ENCODE measurements at regions not wholly inside any gene's neighbourhood (a gene's known extent, or its start where the extent isn't known, plus 50 kb on each side); places are given as distances from the start of the nearest gene placed in this dataset.

DNA sequence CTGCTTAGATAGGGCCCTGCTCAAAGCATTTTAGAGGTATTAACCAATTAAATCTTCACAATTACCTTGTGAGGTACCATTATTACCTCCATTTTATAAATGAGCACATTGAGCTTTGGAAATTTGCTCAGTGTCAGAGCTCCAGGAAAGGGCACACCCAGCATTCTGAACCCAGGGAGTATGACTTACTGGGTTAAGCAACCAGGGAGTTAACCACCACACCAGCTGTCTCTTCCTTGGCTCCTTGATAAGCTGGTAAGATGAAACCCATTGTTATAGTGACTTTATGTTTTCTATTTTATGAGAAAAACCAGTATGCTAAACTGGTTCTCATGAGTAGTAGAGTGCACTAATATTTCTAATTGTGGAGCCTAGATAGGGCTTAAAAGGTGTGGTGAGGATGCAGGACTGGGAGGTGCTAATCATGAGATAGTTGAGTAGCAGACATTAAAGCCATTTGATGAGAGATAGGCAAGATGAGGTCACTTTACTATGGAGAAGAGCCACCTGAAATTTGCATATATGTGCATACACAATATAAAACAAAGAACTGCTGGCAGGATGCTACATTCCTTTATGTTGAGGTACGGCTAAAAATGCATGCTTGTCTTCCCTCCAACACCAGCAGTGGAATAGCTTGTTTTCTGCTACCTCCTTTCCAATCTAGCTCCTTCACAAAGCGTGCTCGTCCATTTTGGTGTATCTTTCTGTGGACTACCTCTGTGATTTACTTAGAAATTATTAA lies 556.1 kb downstream of the SPRY1 start:
- DNase-seq: no peak

DNA sequence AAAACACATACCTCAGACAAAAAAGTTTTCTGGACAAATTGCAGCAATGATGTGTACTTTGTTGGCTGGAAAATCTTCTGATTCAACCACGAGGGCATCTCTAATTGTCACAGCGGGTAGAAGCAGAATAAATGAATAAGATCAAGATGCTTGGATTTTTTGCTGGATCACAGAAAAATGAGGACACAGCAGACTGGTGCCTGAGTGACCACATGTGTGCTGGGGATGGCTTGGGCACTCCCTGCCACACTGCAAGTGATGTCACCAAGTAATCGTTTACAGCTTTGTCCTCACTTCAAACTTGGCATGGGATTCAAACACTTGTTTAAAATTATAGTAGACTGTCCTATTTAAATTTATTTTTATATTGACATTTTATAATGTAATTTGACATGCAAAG lies 557.0 kb downstream of the SPRY1 start:
- intact Hi-C loops (cut with DNase I): no loop called here
- DNase-seq: no peak

More for the DNA sequence above, 556.1 kb downstream of the SPRY1 start:
- intact Hi-C loops (cut with DNase I): no loop called here

DNA sequence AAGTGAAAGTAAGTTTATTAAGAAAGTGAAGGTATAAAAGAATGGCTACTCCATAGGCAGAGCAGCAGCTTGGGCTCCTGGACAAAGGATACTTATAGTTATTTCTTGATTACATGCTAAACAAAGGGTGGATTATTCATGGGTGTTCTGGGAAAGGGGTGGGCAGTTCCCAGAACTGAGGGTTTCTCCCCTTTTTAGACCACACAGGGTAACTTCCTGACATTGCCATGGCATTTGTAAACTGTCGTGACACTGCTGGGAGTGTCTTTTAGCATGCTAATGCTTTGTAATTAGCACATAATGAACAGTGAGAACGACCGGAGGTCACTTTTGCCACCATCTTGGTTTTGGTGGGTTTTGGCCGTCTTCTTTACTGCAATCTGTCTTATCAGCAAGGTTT lies 557.6 kb downstream of the SPRY1 start:
- no peak for DNase-seq
- intact Hi-C loops (cut with DNase I): no loop called here

DNA sequence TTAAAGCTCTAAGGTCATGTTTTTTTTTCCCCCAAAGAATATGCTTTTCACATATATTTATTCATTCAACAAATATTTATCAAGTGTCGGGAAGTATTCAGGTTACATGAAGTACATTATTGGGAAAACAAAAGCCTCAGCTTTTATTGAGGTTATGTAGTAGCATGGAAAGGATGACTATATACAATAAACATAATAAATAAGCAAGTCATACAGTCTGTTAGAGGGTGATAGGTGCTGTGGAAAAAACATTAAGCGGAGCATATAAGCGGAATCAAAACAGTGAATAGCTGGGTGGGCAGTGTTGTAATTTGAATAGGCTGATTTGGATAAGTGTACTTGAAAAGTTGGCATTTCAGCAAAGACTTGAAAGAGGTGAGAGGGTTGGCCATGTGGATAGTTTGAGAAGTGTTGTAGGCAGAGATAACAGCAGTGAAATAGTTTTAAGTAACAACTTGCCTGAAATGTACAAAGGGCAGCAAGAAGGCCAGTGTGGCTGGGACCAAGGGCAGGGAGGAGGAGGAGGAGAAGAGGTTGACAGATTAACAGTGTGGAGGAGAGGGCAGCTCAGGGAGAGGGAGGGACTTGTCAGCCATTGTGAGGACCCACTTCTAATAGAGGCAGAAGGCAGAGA lies 558.7 kb downstream of the SPRY1 start:
- no peak for DNase-seq
- intact Hi-C loops (cut with DNase I): no loop called here

DNA sequence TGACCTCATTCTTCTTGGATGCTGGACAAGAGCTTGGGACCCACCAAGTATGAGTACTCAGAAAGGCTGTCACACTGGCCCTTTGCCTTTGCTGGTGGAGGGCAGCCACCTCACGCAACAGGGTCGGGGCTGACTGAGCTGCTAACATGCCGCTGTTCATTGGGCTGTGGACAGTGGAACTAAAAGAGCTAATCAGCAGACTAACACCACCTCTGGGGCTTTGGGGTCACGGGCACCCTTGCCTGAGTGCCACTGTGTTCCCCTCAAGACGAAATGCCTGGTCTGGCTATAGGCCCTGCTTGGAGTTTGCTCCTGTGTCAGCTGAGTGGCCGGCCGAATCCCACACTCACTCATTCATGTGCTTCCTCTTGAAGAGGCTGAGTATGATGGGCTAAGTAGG lies 559.6 kb downstream of the SPRY1 start:
- DNase-seq: peak in 1 of 10 donors; percentile 72

DNA sequence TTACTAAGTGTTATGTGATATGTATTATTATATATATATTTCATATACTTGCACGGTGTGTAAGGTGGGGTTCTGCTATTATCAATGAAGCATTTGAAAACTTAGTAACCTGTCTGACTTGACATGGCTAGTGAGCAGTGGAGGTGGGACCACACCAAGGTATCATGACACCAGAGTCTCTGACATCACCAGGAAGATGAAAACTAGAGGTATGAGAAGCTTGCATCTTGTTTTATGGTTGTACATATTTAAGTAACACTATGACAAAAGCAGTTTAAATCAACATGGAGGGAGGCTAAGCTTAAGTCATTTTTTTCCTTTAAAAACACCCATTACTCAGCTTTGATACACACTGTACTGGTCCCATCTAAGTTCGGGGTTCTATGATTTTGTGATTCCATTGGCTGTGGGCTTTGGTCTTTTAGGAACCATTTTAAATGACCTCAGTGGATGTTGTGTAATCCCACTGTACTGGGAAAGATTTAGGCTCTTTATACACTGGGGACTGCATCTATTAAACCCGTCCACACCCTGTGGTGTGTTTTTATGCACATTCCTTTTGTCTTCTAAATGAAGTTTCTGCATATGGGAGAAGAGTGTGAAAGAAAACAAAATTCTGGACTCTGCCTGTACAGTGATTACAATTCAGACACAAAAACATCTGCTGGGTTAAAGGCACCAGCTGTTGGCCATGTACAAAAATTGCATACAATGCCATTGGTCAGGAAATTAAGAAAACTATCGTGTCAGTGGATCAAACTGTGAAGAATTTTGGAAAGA lies 570.6 kb downstream of the SPRY1 start:
- no peak for DNase-seq
- intact Hi-C loops (cut with DNase I): no loop called here

More for the DNA sequence above, 559.6 kb downstream of the SPRY1 start:
- intact Hi-C loops (cut with DNase I): no loop called here

DNA sequence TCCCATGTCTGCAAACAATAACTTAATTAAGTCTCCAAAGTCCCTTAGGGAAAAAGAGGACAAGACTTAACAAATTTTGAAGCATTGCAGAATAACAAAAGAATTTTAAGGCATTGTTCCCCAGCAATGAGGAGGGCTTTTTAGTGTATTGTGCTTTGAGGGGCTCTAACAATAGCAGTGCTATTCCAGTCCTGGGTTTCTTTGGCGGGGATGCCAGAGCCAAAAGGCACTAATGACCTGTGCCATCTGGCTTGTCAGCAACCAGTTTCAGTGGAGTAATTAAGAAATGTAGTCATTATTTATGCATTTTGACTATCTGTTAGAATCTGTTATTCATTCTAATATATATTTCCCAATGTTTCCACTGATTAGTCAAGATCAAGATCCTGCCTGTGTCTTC lies 575.4 kb downstream of the SPRY1 start:
- no peak for DNase-seq

DNA sequence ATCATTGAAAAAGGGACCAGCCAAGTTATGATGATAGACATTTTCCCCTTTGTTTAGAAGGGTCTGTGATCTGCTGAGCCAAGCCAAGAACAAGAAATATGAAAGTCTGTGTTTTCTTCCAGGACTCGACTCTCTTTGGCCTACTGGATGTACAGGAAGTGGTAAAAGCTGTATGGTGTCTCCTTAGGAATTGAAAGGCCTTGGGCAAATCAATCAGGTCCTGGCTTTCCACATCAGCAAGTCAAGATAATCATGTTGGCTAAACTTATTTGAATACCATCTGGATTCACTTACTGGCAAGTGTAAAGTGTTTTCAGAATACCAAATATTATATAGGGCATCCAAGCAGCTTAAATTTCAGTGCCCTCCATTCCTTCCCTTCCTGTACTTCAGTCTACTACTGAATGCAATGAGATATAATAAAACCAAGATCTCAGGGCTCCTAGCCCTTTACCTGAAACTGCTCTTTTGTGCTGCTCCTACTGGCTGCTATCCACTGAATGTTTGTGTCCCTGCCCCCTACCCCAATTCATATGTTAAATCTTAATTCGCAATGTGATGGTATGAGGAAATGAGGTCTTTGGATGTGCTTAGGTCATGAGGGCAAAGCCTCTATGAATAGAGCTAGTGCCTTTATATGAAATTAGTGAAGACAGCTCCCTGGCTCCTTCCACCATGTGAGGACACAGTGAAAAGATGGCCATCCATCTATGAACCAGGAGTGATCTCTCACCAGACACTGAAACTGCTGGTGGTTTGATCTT lies 578.0 kb downstream of the SPRY1 start:
- no peak for DNase-seq
- intact Hi-C loops (cut with DNase I): no loop called here

More for the DNA sequence above, 575.4 kb downstream of the SPRY1 start:
- intact Hi-C loops (cut with DNase I): no loop called here

DNA sequence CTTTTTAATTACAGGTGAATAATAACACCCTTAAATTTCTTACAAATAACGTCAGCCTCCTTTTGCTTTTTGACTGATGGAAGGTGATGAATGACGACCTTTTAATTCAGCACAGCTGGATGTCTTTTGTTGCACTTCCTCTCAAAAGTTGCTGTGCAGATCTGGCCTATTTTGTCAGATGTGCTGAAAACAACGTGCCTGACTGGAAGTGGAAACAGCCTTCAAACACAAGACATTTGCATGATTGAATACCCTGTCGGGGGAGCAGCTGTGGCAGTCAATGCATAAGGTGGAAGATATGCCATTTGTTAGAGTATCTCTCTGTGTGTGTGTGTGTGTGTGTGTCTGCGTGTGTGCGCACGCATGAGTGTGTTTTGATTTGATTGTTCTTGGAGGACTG lies 579.7 kb downstream of the SPRY1 start:
- intact Hi-C loops (cut with DNase I): no loop called here
- no peak for DNase-seq

DNA sequence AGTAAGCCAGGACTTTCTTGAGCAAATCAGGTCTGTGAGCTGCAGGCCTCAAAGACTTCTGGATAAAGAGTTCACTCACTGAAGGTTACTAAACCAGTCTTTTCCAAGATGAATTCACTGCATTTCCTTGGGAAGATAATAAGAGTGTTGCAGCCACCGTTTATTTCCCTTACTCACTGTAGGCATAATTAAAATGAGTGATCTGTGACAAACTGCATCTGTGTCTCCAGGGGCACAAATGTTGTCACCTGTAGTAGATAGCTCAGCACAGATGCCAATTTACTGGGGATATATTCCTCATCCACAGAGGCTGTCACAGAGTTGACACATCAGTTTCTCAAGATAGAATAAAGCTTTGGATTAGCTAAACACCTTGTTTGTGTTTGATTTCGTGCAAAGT lies 580.2 kb downstream of the SPRY1 start:
- intact Hi-C loops (cut with DNase I): no loop called here
- no peak for DNase-seq

DNA sequence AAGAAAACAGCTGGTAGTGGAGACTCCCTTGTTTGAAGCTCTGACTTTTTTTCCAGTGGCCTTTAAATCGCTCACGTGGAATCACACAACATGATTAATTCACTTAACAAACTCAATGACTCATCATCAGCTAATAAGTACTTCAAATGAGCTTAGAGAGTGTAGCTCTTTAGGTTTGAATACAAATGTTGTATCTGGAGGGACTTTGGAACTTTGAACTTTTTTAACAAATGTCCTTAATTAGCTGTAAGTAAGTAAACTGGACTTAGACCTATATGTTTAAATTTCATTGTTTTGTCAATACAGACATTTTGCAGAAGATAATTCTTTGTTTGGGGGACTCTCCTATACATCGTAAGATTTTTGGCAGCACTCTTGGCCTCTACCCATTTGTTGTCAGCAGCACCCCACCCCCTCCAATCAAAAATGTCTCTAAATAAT lies 581.1 kb downstream of the SPRY1 start:
- DNase-seq: no peak
- intact Hi-C loops (cut with DNase I): no loop called here

DNA sequence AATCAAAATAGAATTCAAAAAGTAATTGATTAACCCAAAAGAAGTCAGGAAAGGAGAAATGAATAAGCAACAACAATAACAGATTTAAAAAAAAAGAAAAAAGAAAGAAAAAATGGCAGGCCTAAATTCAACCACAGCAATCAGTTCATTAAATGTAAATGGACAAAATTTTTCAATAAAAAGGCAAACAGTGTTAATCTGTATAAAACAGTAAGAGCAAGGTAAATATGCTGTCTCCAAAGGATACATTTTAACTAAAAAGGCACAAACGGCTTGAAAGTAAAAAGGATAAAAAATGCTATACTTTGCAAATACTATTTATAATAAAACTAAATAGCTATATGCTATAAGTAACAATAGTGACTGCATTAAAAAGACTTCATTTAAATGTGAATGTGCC lies 582.0 kb downstream of the SPRY1 start:
- intact Hi-C loops (cut with DNase I): no loop called here
- DNase-seq: no peak

DNA sequence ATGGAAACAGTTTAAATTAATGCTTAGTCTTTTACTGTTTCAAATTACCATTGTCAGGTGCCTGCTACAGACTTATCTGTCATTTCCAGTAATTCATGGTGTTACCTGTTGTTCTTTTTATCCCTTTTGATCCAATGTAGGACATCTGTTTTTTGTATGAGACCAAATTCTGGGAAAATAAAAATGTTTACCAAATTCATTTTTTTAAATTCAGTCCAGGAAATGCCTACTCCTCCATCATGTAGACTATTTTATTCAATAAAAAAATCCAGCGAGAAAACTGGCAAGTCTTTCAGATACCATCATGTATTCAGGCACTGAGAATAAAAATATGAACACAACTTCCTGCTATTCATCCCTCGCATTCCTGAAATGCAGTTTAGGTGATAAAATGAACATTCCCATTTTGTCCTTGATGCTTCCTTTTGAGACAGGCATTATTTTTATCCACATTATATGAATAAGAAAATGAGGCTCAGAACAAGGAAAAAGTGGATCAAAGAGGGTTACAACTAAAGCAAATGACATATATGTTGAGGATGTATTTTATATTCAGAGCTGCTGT lies 584.2 kb downstream of the SPRY1 start:
- DNase-seq: no peak
- intact Hi-C loops (cut with DNase I): no loop called here

DNA sequence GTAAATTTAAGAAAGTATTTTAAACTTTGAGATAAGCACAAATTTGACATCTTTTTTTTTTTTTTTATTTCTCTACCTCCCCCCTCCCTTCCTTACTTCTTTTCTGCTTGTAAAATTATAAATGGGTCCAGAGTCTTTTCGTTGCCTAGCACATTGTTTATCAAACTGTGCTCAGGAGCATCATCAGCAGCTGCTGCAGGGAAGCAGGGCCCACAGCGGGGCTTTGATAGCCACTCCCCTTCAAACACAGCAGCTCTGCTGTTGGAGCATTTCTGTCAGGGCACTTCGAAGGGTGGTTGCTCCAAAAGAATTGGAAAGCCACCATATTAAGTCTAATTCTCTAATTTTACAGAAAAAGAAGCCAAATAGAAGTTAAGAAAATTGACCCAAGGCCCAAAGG lies 588.3 kb downstream of the SPRY1 start:
- intact Hi-C loops (cut with DNase I): no loop called here
- DNase-seq: peak in 1 of 10 donors; percentile 55

DNA sequence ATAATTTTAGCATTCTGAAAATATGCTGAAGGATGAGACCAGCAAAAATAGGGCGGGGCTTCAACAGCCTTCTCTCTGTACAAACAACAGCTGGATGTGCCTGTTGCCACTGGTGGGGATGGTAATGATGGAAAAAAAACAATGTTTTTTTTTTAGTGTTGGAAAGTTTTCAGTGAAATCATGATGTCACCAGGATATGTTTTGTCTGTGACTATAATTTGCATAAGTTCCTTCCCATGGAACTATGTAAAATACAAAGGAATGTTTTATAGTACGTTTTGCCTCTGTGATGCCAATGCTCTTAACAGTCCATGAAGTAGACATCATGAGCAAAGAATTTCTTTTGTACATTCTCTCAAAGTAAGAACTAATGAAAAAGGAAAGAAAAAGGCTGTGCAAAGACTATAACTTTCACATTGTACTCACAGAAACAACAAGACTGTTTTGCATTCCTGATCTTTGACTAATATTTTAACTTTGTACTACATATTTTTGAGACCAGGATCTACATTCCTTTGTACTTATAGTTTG lies 589.7 kb downstream of the SPRY1 start:
- DNase-seq: no peak
- intact Hi-C loops (cut with DNase I): no loop called here

DNA sequence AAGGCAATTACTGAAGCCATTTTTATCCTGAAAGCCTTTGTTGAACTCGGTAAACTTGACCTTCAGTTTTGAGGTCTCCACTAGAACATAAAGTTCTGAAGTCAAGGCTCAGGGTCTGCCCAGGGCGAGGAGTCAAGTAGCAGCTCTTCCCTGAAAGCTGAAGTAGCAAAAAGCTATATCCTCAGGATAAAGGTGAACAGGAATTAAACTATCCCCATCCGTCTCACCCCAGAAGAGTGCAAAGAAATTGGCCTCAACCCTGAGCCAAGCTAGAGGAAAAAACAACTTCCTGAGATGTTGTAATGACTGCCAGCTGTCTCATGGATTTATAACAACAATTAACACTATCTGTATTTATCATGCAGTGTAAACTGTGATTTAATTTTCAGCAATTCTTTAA lies 590.8 kb downstream of the SPRY1 start:
- DNase-seq: no peak
- intact Hi-C loops (cut with DNase I): no loop called here

DNA sequence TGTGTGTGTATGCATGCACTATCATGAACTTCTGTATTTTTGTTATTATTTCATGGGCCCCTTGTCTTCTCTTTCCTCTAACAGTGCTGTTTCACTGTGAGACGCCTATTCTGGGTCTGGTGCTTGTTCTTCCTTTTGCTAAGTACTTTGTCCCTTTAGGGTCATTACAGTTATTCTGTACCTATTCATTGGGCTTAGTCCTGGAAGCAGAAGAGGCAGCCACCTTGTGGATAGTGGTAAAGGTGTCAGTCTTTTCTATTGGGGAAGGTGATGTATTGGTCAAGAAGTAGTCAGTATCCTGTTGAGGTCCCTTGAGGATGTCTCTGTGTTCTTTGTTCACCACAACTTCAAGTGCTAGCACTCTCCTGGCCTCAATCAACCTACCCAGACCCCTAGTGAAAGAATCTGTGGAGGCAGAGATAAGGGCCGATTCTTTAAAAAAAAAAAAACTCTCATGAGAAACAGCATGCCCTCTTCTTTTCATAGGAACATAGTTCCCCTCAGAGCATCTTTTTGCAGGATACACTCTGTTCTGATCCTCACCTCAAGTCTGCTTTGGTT lies 593.8 kb downstream of the SPRY1 start:
- intact Hi-C loops (cut with DNase I): no loop called here
- no peak for DNase-seq

DNA sequence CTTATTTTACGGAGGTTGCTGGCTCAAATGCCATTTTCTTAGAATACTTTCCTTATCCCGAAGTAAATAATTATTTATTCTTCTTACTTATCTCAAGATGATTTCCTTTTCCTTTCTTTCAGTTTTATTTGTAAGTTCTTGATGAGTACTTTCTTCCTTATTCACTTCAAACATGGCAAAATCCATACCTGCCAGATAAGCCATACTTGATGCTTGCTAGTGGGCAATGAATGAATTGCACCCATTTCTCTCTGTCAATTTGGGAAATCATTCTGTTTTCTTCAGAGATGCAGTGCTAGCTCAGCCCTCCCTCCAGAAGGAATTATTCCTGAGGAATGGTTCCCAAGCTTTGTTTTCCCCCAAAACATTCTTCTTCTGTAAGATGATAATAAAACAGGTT lies 598.3 kb downstream of the SPRY1 start:
- intact Hi-C loops (cut with DNase I): no loop called here

DNA sequence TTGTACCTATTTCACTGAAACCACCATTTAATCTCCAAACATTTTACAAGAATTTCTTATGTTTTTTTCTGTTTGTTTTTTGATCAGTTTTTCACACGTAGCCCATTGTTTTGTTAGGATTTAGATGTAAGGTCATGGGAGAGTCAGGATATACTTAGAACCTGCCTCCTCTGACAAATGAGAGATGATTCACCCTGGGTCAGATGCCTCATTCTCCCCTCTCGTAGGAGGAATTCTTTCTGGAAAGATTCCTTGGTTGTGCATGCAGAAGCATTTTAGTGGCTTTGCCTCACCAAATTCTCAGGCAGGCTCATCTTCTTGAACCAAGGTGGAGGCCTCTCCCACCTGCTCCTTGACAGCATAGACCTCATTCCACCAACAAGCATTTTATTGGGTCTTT lies 599.3 kb downstream of the SPRY1 start:
- no peak for DNase-seq
- intact Hi-C loops (cut with DNase I): no loop called here

More for the DNA sequence above, 598.3 kb downstream of the SPRY1 start:
- DNase-seq: no peak

Measured in posterior cingulate gyrus (tissue), 11 donors.